Mucosa of stomach (tissue), 1 donor: ENCODE measurements at regions not wholly inside any gene's neighbourhood (a gene's known extent, or its start where the extent isn't known, plus 50 kb on each side); places are given as distances from the start of the nearest gene placed in this dataset.

Experiments used
- H3K27me3 ChIP-seq: one replicate; pipeline ENCODE4 v1.7.0; 2013; ENCODE audit warnings: mild to moderate bottlenecking, low read length; ENCODE audit not compliant: control insufficient read depth, insufficient read depth
- H3K36me3 ChIP-seq: one replicate; pipeline ENCODE4 v1.7.0; 2013; ENCODE audit warnings: low read length; ENCODE audit not compliant: control insufficient read depth, insufficient read depth
- H3K4me1 ChIP-seq: one replicate; pipeline ENCODE4 v1.7.0; 2013; ENCODE audit warnings: mild to moderate bottlenecking, low read length; ENCODE audit not compliant: control insufficient read depth, insufficient read depth
- H3K4me3 ChIP-seq: one replicate; pipeline ENCODE4 v1.7.0; 2013; ENCODE audit warnings: low read length
- H3K9ac ChIP-seq: one replicate; pipeline ENCODE4 v1.7.0; 2013; ENCODE audit warnings: mild to moderate bottlenecking, low read length, moderate library complexity
- H3K9me3 ChIP-seq: one replicate; pipeline ENCODE4 v1.7.0; 2013; ENCODE audit warnings: mild to moderate bottlenecking, low read length, moderate library complexity; ENCODE audit not compliant: control insufficient read depth
- donor health status: Pancreatic carcinoma.

DNA sequence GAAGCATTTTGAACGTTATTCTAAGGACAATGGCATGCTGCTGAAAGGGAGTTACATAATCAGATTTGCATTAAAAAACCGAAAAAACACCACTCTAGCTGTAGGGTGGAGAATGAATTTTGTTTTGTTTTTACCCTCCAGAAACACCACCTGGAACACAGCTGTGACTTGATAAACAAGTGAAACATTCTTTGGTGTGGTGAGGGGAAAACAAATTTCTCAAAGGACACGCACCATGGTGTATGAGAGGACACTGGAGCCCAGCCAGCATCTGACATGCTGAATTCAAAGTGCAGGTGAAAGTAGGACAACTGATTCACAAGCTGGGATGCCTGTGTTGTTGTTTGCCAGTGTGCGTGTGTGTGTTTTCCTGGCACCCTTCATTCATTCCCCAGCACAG, 554.5 kb upstream of the TBL1XR1 start:
- H3K9ac ChIP-seq: no peak overlapping the region
- H3K4me3 ChIP-seq: no peak overlapping the region
- no peaks in the 10 kb centered on the region for H3K36me3 ChIP-seq
- H3K27me3 ChIP-seq: no peaks in the 10 kb centered on the region
- no peaks in the 10 kb centered on the region for H3K9me3 ChIP-seq
- H3K4me1 ChIP-seq: peaks cover 16% of the 10 kb centered on the region

DNA sequence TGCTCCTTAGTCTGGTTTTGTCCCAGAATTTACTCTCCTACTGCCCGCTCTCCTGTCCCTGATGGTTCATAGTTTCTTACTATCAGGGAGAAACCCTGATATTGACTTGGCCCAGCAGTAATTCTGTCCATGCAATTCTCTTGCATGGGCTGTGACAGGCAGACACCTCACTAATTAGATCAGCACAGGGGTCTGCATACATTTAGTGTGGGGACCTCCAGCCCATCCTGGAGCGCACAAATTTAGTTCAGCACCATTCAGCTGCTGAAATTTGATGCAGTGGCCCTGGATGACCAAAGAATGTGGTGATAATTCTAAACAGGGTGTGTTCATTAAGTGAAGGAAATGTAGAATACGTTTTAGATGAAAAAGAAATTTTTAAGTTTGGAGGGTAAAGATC, 555.5 kb upstream of the TBL1XR1 start:
- Histone ChIP-seq H3K27me3 (no peaks in the 10 kb centered on the region), H3K9ac (no peak overlapping the region), H3K4me3 (no peak overlapping the region), H3K9me3 (no peaks in the 10 kb centered on the region), H3K4me1 (peaks cover 9% of the 10 kb centered on the region), H3K36me3 (no peaks in the 10 kb centered on the region)

DNA sequence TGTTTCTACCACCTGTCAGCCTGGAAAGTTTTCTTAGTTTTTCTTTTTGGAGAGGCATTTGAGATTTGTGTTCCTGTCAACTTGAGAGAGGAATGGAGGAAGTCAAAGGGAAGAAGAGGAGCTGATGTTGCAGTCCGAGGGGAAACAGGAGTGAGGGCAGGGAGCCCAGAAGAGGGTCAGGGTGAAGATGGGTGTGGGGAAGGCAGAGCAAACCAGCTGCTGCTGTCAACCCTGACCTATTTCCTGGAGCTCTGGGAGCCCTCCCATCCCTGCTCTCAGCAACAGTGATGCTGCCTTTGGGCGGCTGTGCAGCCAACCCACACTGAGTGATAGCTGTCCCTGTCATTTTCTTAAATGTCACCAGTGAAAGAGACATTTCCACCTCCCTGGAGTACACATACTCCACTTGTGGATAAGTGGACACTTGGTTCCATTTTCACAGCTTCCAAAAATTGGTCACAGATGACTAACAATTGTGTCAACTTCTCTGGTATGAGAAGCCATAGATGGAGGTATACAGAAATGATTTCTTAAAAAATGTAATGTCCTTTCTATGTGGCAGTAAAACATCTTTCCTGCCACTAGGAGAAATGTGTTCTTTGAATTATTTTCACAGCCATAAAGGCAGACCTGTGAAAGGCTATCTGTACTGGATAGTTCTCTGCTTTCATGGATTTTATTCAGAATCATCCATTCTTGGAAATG, 556.3 kb upstream of the TBL1XR1 start:
- Histone ChIP-seq H3K9ac (no peak overlapping the region), H3K4me3 (no peak overlapping the region), H3K36me3 (no peaks in the 10 kb centered on the region), H3K27me3 (no peaks in the 10 kb centered on the region), H3K9me3 (no peaks in the 10 kb centered on the region), H3K4me1 (peaks cover 9% of the 10 kb centered on the region)

DNA sequence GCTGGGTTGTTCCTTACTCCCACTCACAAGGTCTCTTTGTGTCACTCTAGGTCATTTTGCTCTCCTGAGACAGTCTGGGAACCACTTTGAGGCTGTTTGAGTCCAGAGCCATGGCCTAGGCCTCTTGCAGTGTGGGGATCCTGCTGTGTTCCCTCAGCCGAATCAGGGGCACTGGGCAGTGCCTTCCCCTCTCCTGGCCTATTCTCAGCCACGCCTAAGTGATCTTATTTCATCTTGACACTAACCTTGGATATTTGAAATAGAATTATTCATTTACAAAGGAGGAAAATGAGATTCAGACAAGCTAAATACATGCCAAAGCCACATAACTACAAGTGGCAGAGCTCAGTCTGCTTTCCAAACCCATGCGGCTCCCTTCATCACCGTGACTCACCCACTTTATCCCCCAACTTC, 557.2 kb upstream of the TBL1XR1 start:
- Histone ChIP-seq H3K36me3 (no peaks in the 10 kb centered on the region), H3K27me3 (no peaks in the 10 kb centered on the region), H3K4me3 (no peak overlapping the region), H3K9me3 (no peaks in the 10 kb centered on the region), H3K4me1 (peaks cover 9% of the 10 kb centered on the region), H3K9ac (no peak overlapping the region)

DNA sequence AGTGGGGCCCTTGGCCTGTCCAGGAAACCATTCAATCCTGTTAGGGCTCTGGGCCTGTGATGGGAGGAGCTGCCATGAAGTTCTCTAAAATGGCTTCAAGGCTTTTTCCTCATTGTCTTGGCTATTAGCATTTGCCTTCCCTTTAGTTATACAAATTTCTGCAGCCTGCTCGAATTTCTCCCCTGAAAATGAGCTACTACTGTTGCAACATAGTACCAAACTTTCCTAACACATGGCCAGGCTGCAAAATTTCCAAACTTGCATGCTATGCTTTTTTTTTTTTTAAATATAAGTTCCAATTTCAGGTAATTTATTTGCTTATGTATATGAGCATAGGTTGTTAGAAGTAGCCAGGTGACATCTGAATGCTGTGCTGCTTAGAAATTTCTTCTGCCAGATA, 560.8 kb upstream of the TBL1XR1 start:
- peaks cover 9% of the 10 kb centered on the region for H3K4me1 ChIP-seq
- no peak overlapping the region for H3K4me3 ChIP-seq
- no peaks in the 10 kb centered on the region for H3K27me3 ChIP-seq
- H3K36me3 ChIP-seq: no peaks in the 10 kb centered on the region
- no peak overlapping the region for H3K9ac ChIP-seq
- H3K9me3 ChIP-seq: no peaks in the 10 kb centered on the region

DNA sequence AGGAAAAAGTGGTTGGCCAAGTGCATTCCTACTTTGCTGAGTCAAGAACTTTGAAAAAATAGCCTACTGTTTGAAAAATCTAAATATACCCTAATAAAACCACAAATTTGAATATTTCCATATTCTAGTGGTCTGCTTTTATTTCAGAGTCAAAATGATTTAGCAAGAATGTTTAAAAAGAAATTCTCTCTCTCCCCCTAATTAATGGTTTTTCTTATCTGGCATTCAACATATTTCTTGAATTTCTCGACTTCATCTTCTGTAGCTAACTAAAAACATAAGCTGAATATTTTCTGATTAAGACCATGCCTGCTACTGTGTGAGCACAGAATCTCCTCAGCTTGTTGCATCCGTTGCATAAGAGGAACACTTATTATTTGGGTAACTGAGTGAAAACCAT, 563.5 kb upstream of the TBL1XR1 start:
- H3K9ac ChIP-seq: no peak overlapping the region
- no peaks in the 10 kb centered on the region for H3K27me3 ChIP-seq
- no peaks in the 10 kb centered on the region for H3K9me3 ChIP-seq
- H3K4me1 ChIP-seq: no peaks in the 10 kb centered on the region
- no peaks in the 10 kb centered on the region for H3K36me3 ChIP-seq
- H3K4me3 ChIP-seq: no peak overlapping the region

DNA sequence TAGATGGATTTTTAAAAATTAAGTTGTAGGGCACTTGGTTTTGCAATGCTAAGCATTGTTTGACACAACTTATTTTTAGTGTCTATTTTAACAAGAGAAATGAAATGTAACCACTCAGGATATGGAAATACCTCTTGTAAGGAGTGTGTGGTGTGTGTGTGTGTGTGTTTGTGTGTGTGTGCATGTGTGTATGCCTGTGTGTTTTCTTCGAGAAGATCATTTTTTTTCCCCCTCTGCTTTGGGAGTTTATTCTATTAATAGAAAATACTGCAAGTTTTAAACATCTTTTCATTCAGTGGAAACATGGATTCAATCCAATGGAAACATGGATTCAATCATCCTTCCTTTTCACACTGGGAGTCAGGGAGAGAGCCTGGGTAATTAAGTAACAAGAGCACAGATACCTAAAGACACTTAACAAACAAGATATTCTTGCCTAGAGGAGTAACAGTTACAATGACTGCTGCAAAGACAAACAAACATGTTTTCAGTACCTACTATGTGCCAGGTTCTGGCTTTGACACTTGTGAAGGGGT, 567.2 kb upstream of the TBL1XR1 start:
- Histone ChIP-seq H3K9ac (no peak overlapping the region), H3K27me3 (no peaks in the 10 kb centered on the region), H3K4me1 (no peaks in the 10 kb centered on the region), H3K36me3 (no peaks in the 10 kb centered on the region), H3K9me3 (no peaks in the 10 kb centered on the region), H3K4me3 (no peak overlapping the region)

DNA sequence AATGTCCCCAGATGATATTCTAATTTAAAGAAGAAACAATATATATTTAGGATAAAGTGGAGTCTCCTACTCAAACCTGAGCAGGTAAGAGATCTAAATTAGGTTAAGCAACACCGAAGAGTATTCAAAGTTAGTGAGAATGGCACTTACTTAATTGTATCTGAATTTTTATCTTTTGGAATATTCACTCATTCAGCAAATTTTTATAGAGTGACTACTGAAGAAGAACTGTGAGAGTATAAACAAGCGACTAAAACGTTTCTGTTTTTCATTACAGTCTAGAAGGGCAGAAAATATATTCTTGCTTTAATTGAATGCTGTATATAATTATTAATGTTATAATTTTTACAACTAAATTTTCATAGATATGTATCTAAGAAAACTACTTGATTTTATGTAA, 567.7 kb upstream of the TBL1XR1 start:
- no peaks in the 10 kb centered on the region for H3K4me1 ChIP-seq
- H3K27me3 ChIP-seq: no peaks in the 10 kb centered on the region
- no peak overlapping the region for H3K4me3 ChIP-seq
- H3K36me3 ChIP-seq: no peaks in the 10 kb centered on the region
- H3K9me3 ChIP-seq: no peaks in the 10 kb centered on the region
- no peak overlapping the region for H3K9ac ChIP-seq

DNA sequence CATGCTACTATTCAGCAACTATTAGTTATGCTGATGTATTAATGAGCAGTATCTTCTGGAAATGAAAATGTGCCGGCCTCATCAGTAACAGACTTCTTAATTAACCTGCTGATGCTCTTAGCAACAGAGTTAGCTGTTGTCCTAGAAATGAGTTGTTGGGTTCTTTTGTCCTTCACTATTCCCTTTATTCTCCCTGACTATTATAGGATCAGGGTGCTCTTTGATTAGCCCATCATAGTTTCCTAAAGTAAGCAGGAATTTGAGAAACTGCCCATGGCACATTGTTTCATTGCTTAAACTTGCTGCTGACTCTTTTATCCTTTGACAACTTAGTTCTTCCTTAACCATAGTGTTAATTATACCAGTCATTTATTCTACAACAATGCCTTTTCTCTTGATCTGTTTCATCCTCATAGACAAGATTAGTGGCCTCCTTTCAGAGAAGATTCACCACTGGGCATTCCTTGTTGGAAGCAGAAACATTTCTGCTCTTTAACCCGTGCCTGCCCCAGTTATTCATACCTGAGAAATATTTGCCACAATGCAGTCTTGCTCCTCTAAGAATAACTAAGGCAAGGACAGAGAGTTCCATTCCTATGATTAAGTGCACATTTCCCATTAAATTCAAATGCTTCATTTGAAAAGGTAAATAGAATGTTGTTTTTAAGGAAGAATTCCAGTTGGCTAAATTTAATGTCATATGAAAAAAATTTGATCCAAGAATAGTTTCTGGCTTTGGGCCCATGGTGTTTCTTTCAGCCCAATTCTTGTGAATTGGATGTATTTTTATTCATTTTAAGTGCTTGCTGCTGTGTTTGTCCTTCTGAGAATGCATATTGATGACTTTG, 573.3 kb upstream of the TBL1XR1 start:
- H3K9me3 ChIP-seq: no peaks in the 10 kb centered on the region
- no peak overlapping the region for H3K9ac ChIP-seq
- no peaks in the 10 kb centered on the region for H3K27me3 ChIP-seq
- no peak overlapping the region for H3K4me3 ChIP-seq
- H3K4me1 ChIP-seq: no peaks in the 10 kb centered on the region
- no peaks in the 10 kb centered on the region for H3K36me3 ChIP-seq

DNA sequence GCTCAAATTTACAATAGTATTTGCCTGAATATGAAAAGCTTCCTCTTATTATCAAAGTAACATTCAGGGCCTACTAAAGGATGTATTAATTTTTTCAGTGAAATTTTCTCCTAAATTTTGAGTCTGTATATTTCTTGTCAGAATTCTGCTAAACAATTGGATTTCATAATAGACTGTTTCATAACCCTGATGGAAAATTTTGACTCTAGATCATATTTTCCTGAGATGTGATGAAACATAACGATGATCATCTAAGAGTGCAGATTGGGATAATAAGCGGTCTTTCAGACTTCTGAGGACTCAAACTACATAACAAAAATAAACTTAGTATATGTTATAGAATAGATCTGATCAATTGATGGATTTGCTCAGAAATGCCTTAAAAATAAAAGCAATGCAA, 574.5 kb upstream of the TBL1XR1 start:
- no peak overlapping the region for H3K9ac ChIP-seq
- H3K4me3 ChIP-seq: no peak overlapping the region
- no peaks in the 10 kb centered on the region for H3K27me3 ChIP-seq
- no peaks in the 10 kb centered on the region for H3K9me3 ChIP-seq
- no peaks in the 10 kb centered on the region for H3K36me3 ChIP-seq
- H3K4me1 ChIP-seq: no peaks in the 10 kb centered on the region

DNA sequence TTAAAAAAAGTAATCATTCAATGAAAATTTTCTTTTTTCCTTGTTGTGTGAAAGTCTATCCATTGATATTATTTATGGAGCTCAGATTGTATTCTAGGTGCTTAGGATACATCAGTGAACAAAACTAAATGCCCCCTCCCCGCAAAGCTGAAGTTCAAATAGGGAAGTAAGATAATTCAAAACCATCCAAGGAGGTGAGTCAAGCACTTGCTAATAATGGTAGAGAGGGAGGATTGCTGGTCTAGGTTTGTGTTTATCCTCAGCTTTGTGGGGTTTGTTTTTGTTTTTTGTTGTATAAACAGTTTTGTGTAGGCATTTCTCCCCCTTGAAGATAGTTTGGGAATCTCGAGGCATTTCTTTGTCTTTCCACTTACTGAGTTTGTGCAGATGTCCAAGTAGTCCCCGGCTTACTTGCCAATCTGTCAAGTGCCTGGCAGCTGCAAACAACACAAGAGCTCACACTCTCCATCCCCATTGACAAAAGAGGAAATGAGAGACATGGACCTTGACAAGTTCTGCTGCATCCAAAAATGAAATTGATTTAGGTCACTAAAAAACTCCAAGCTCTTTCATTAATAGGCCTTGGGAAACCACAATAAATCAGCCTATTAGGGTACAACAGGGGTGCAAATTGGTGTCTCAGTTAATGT, 575.8 kb upstream of the TBL1XR1 start:
- Histone ChIP-seq H3K27me3 (no peaks in the 10 kb centered on the region), H3K4me1 (no peaks in the 10 kb centered on the region), H3K9me3 (no peaks in the 10 kb centered on the region), H3K36me3 (no peaks in the 10 kb centered on the region), H3K4me3 (no peak overlapping the region), H3K9ac (no peak overlapping the region)

DNA sequence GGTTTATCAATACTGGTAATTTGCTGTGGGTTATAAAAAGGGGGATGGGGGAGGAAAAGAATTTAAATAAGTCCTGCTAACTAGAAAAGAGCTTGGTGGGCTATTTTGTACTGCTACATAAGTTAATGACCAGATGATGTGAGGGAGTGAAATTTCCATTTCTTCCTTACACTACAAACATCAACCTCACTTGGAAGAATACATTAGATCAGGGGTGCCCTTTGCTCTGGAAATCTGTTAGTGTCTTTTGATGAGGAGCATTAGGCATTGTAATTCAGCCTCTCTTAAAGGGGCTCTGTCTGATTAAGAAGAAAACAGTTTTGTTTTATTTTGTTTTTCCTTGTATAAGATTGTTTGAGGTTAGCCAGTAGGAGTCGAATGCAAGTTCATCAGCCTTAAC, 576.4 kb upstream of the TBL1XR1 start:
- H3K9ac ChIP-seq: no peak overlapping the region
- no peak overlapping the region for H3K4me3 ChIP-seq
- no peaks in the 10 kb centered on the region for H3K9me3 ChIP-seq
- H3K27me3 ChIP-seq: no peaks in the 10 kb centered on the region
- H3K36me3 ChIP-seq: no peaks in the 10 kb centered on the region
- no peaks in the 10 kb centered on the region for H3K4me1 ChIP-seq
